Fibroblast of pulmonary artery (primary cell): ENCODE measurements at regions not wholly inside any gene's neighbourhood (a gene's known extent, or its start where the extent isn't known, plus 50 kb on each side); places are given as distances from the start of the nearest gene placed in this dataset.
A peak's percentile ranks its signal among the peaks of the same experiment; 100 is the strongest.

Experiments used
- DNase-seq: peaks from one replicate; pipeline ENCODE4 v3.0.0-alpha.2; 2010; ENCODE audit warnings: low read depth
- H3K4me3 ChIP-seq: replicated peaks from 2 replicates; pipeline ENCODE4 v1.5.1; 2011; ENCODE audit warnings: low read depth, mild to moderate bottlenecking, control low read depth, low read length, moderate library complexity
- TF ChIP-seq, protein P1 (sequence below): IDR thresholded peaks from 2 replicates; pipeline ENCODE4 v1.5.1; 2011; ENCODE audit warnings: mild to moderate bottlenecking, control low read depth, low read length, inconsistent platforms; ENCODE audit errors: missing control alignments

DNA sequence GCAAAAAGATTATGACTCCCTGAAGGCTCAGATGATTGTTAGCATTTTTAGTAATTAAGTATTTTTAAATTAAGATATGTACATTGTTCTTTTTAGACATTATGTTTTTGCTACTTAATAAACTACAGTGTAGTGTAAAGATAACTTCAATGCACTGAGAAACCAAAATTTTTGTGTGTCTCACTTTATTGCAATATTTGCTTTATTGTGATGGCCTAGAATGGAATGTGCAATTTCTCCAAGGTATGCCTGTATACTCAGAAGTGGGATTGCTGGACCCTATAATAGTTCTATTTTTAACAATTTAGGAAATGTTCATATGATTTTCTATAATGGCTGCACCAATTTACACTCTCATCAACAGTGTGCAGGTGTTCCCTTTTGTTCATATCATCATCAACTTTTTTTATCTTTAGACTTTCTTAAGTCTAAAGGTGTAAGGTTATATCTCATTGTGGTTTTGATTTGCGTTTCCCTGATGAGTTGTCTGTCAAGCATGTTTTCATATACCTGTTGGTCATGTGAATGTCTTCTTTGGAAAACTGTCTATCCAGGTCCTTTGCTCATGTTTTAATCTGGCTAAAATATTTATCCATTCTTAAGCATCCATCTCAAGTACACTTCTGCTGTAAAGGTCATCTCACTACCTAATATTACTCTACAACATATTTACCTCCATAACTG, 1323.5 kb upstream of the LRRTM3 start:
- DNase-seq: no peak
- no peak overlapping the region for H3K4me3 ChIP-seq
- TF ChIP-seq, protein P1, sequence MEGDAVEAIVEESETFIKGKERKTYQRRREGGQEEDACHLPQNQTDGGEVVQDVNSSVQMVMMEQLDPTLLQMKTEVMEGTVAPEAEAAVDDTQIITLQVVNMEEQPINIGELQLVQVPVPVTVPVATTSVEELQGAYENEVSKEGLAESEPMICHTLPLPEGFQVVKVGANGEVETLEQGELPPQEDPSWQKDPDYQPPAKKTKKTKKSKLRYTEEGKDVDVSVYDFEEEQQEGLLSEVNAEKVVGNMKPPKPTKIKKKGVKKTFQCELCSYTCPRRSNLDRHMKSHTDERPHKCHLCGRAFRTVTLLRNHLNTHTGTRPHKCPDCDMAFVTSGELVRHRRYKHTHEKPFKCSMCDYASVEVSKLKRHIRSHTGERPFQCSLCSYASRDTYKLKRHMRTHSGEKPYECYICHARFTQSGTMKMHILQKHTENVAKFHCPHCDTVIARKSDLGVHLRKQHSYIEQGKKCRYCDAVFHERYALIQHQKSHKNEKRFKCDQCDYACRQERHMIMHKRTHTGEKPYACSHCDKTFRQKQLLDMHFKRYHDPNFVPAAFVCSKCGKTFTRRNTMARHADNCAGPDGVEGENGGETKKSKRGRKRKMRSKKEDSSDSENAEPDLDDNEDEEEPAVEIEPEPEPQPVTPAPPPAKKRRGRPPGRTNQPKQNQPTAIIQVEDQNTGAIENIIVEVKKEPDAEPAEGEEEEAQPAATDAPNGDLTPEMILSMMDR: no peak

DNA sequence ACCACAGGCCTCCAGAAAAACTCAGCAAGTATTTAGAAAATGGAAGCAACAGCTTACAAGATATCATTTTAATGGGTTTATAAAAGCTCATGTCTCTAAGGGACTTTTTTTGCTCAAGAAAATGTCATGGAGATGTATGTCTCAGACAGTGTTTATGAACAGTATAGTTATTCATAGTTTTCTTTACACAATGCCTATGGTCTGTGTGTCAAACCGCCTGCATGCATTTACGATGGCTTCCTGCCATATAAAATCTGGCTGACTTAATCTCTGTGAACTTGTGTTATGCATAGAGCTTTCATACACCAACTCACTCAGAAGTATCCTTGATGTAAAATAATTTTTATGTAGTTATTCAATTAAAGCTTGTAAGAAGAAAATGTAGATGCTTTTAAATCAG, 1314.2 kb upstream of the LRRTM3 start:
- DNase-seq: peak; percentile 46
- TF ChIP-seq, protein P1: no peak
- H3K4me3 ChIP-seq: no peak overlapping the region

DNA sequence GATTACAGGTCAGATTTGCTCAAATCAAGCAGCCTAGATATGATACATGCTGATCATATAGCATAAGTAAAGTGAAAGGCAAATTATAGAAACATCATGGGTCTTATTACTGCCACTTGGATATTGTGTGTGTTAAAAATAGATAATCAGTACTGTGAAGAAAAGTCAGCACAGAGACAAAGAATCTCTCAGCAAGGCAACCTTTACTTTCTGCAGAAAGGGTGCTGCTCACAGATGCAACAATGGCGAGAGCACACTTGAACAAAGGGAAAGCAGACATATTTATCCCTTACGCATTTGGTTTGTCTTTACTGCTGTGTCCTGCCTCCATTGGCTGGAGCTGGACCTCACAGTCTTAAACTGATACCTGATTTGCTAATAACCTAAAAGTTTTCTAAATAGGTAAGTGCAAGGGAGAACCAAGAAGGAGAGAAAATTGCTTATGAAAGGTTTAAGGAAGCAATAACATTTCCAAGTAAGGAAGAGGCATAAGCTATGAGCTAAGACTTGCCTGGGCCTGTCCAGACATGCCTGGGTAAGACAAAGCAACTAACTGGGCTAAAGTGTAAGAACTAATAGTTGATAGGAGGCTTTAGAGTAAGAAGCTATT, 1310.8 kb upstream of the LRRTM3 start:
- DNase-seq: no peak
- TF ChIP-seq, protein P1: no peak
- no peak overlapping the region for H3K4me3 ChIP-seq

DNA sequence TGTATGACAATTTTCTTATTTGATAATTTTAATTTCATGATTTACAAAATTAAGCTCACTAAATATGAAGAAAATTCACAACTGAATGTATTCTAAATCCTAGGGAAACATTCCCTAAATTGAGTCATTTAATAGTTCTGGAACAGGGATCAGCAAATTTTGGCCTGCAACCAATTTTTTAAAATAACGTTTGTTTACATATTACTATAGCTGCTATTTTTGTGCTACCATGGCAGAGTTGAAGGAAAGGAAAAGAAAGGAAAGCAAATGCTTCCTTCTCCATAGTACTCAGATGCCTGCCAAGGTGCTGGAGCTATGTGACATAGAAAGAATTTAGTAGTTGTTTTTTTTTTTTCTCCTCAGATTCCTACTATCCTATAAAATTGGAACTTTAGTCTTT, 1307.7 kb upstream of the LRRTM3 start:
- TF ChIP-seq, protein P1: no peak
- no peak overlapping the region for H3K4me3 ChIP-seq
- peak; percentile 29 for DNase-seq

DNA sequence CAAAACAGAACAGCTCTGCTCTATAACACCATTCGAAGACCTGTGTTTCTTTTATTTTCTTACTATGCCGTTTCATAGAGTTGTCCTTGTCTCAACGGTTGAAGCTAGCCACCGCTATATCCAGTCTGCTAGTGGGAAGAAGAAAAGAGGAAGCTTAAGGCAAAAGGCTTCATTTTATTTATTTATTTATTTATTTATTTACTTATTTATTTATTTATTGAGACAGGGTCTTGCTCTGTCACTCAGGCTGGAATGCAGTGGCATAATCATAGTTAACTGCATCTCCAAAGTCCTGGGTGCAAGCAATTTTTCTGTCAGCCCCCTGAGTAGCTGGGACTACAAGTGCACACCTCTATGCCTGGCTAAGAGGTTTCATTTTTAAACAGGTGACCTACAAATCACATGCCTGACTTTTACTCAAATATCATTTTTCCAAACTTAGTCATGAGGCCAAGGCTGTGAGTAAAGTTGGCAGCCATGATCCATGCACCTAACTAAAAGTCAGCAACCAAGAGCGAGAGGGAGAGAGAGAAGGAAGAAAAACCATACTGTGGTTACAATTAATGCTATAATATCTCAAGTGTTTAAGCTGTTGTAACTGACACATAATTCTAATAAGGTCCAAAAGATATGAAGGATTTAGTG, 1305.3 kb upstream of the LRRTM3 start:
- TF ChIP-seq, protein P1: no peak
- no peak for DNase-seq
- H3K4me3 ChIP-seq: no peak overlapping the region

DNA sequence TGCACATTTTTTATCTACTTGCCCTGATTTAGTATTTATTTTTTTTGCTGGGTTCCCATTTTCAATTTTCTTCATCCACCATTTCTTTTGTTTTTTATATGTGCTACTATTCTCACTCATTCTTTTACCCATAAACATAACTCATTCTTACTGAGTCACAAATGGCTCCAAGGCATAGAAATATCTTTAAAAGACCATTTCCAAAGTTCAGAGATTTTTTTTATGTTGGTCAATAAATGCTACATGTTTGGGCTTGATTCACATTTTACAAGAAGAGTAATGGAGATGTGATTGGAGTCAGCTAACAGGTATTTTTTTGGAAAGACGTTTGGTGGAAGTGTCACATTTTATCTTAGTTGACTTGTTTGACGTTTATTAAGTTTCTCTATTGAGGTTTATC, 1303.2 kb upstream of the LRRTM3 start:
- TF ChIP-seq, protein P1: no peak
- no peak overlapping the region for H3K4me3 ChIP-seq
- DNase-seq: no peak
